ENCODE measurements at regions not wholly inside any gene's neighbourhood (a gene's known extent, or its start where the extent isn't known, plus 50 kb on each side); places are given as distances from the start of the nearest gene placed in this dataset.

- TF ChIP-seq CTCF (IDR thresholded peaks at IDR 0.05) (no peak), POLR2A (IDR thresholded peaks at IDR 0.05) (no peak), EP300 (IDR thresholded peaks at IDR 0.05; ENCODE audit: low read depth) (no peak), POLR2AphosphoS5 (IDR thresholded peaks at IDR 0.05) (no peak)
These were observed 143.3 kb downstream of the SMAD6 start for GRCh38 chr15:66845266-66845785.

Data from transverse colon (tissue), 4 donors.